Progenitor cell of endocrine pancreas (in vitro differentiated cells): ENCODE measurements at regions not wholly inside any gene's neighbourhood (a gene's known extent, or its start where the extent isn't known, plus 50 kb on each side); places are given as distances from the start of the nearest gene placed in this dataset.

ENCODE experiments used
- DNase-seq: peaks from one replicate; pipeline ENCODE4 v3.0.0; 2021; ENCODE audit warnings: low spot score; ENCODE audit not compliant: unreplicated experiment
- H3K27ac Mint-ChIP-seq: 2 replicates; pipeline ENCODE4 v1.8.0; 2021; ENCODE audit warnings: mild to moderate bottlenecking, moderate library complexity, mixed read lengths
- H3K27me3 Mint-ChIP-seq: 2 replicates; pipeline ENCODE4 v1.8.0; 2021; ENCODE audit warnings: mixed read lengths
- H3K36me3 Mint-ChIP-seq: 2 replicates; pipeline ENCODE4 v1.8.0; 2022; ENCODE audit warnings: mixed read lengths; ENCODE audit not compliant: insufficient read depth
- H3K4me1 Mint-ChIP-seq: 2 replicates; pipeline ENCODE4 v1.8.0; 2021; ENCODE audit warnings: low read depth, mixed read lengths
- H3K4me3 Mint-ChIP-seq: 2 replicates; pipeline ENCODE4 v1.8.0; 2021; ENCODE audit warnings: low read depth, mild to moderate bottlenecking, moderate library complexity, mixed read lengths
- H3K9me3 Mint-ChIP-seq: 2 replicates; pipeline ENCODE4 v1.8.0; 2021; ENCODE audit warnings: low read depth, mixed read lengths
- TF ChIP-seq, protein P1 (sequence below): fragments of 200-600 bp; sonication (generic); IDR thresholded peaks from one replicate; pipeline ENCODE4 v1.5.0; 2021; ENCODE audit warnings: antibody characterized with exemption, mild to moderate bottlenecking; ENCODE audit not compliant: unreplicated experiment

DNA sequence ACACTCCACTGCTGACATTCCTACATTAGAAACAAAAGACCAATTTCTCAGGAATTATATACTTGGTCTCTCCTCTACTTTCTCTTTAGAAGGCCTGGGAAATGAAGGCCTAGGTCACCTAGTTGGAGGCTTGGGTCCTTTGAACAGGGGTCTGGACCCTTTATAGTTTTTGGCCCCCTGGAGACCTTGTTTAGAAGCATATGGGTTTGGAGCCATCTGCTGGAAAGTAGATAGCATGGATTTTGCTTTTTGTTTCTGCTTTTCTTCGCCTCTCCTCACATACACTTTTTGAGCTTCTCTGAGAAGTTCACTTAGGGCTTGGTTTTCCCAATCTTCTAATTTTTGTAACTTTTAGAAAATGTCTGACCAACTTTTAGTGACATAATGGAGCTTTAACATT lies 67.1 kb upstream of the CDK20 start:
- peaks cover 39% of the 10 kb centered on the region for H3K9me3 Mint-ChIP-seq
- no peaks in the 10 kb centered on the region for H3K4me1 Mint-ChIP-seq
- TF ChIP-seq, protein P1, sequence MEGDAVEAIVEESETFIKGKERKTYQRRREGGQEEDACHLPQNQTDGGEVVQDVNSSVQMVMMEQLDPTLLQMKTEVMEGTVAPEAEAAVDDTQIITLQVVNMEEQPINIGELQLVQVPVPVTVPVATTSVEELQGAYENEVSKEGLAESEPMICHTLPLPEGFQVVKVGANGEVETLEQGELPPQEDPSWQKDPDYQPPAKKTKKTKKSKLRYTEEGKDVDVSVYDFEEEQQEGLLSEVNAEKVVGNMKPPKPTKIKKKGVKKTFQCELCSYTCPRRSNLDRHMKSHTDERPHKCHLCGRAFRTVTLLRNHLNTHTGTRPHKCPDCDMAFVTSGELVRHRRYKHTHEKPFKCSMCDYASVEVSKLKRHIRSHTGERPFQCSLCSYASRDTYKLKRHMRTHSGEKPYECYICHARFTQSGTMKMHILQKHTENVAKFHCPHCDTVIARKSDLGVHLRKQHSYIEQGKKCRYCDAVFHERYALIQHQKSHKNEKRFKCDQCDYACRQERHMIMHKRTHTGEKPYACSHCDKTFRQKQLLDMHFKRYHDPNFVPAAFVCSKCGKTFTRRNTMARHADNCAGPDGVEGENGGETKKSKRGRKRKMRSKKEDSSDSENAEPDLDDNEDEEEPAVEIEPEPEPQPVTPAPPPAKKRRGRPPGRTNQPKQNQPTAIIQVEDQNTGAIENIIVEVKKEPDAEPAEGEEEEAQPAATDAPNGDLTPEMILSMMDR = peak; percentile 59
- no peak overlapping the region for H3K4me3 Mint-ChIP-seq
- no peak overlapping the region for H3K27ac Mint-ChIP-seq
- H3K27me3 Mint-ChIP-seq = no peaks in the 10 kb centered on the region
- no peak for DNase-seq
- peaks cover 9% of the 10 kb centered on the region for H3K36me3 Mint-ChIP-seq

DNA sequence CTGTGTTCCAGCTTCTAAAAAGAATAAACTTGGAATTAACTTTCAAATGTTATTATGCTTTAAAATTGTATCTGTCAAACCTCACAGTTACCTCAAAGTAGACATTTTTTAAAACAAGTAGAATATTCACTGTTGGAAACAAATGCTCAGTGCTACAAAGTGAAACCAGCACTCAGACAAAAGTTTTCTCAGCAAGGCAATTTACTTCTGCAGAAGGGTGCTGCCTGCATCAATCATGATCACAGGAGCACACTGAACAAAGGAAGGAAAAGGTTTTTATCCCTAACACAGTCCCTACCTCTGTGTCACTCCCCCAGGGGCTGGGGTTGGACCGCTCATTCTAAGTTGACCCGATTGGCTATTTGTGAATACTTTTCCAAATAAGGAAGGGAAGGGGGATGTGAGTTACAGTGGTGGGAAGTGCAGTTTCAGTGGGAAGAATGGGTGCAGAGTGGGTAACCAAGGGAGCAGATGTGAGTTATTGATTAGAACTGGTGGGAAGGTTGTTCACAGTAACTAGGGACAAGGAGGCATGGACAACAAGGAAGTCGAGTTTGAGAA lies 63.0 kb upstream of the CDK20 start:
- Mint-ChIP-seq H3K27ac (peak overlapping the region; percentile 57), H3K9me3 (peaks cover 29% of the 10 kb centered on the region), H3K4me1 (no peaks in the 10 kb centered on the region), H3K36me3 (peaks cover 9% of the 10 kb centered on the region), H3K4me3 (no peak overlapping the region), H3K27me3 (no peaks in the 10 kb centered on the region)
- no peak for DNase-seq
- TF ChIP-seq, protein P1 = no peak

DNA sequence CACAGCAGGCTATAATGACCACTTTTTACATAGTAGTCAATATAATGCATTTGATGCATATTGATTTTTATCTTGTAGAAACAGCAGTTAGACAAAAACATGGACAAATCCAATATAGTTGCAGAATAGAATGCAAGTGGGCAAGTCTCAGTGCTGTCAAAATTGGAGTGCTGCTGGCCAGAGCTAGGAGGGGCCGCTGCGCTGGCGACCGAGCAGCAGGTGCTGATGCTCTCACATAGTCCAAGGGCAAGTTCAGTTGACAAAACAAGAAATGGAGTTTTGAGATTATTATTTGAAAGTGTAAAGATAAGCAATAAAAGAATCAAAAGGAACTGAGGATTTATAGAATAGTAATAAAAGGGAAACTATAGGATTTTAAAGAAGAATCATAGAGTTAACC lies 60.6 kb upstream of the CDK20 start:
- Mint-ChIP-seq H3K27ac (no peak overlapping the region), H3K36me3 (peaks cover 8% of the 10 kb centered on the region), H3K4me1 (peaks cover 4% of the 10 kb centered on the region), H3K27me3 (no peaks in the 10 kb centered on the region), H3K4me3 (no peak overlapping the region), H3K9me3 (peaks cover 27% of the 10 kb centered on the region)
- TF ChIP-seq, protein P1 = no peak
- DNase-seq = no peak

DNA sequence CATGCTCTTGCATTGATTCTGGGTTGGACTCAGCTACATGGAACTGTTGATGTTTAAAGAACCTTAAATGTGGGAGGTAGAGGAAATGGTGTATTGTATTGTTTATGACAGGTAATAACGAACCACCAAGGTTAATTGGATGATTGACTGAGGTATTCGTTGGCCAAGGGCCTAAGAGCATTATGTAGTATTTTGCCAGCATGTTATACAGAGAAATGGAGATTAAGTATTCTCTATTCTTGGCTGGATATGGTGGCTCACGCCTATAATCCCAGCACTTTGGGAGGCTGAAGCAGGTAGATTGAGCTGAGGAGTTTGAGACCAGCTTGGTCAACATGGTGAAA lies 59.0 kb upstream of the CDK20 start:
- Mint-ChIP-seq H3K27ac (no peak overlapping the region), H3K4me1 (peaks cover 4% of the 10 kb centered on the region), H3K36me3 (peaks cover 8% of the 10 kb centered on the region), H3K4me3 (no peak overlapping the region), H3K9me3 (peaks cover 16% of the 10 kb centered on the region), H3K27me3 (no peaks in the 10 kb centered on the region)
- TF ChIP-seq, protein P1 = no peak
- DNase-seq = no peak

DNA sequence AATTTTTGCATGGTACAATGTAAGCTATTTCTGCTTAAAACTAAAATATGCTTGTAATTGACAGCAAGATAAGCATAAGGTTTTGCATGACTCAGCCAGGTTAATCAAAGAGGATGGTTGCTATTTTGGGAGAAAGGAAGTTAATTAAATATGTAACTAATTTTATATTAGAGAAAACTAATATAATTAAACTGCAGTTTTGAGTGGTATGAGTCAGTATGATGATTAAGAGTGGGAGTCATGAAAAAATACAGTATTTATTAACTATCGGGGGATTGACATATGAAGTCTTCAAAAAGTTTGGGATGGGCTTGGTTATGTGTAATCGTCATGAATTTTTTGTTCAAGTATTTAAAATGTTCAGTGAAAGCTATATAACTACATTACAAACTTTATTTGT lies 54.0 kb upstream of the CDK20 start:
- no peaks in the 10 kb centered on the region for H3K36me3 Mint-ChIP-seq
- DNase-seq = no peak
- H3K27me3 Mint-ChIP-seq = no peaks in the 10 kb centered on the region
- peaks cover 4% of the 10 kb centered on the region for H3K4me1 Mint-ChIP-seq
- H3K4me3 Mint-ChIP-seq = no peak overlapping the region
- H3K27ac Mint-ChIP-seq = no peak overlapping the region
- TF ChIP-seq, protein P1 = no peak
- H3K9me3 Mint-ChIP-seq = no peaks in the 10 kb centered on the region
